HepG2 (cell line): ENCODE measurements at regions not wholly inside any gene's neighbourhood (a gene's known extent, or its start where the extent isn't known, plus 50 kb on each side); places are given as distances from the start of the nearest gene placed in this dataset.

Experiments used
- ATAC-seq: fragments of 200-7000 bp; cut with Tn5 transposase; 3 replicates; pipeline ENCODE4 v1.9.1; 2020; ENCODE audit warnings: mild to moderate bottlenecking, moderate library complexity
- BruUV-seq: library from RNA; stranded (reverse); fragments of 400-500 nt; replicated peaks from 2 replicates; lab custom pipeline; 2021; lab: Mats Ljungman, UMichigan
- CTCF ChIA-PET: fragments of 300-600 bp; formaldehyde crosslinking; extraction: SDS; loops from one replicate; lab custom pipeline; 2021; ENCODE audit warnings: low total read pairs, inconsistent platforms, low intra/inter-chr PET ratio; lab: Yijun Ruan, JAX
- POLR2A ChIA-PET: fragments of 350-600 bp; sonication (Branson Sonifier 250); formaldehyde crosslinking; loops from one replicate; lab custom pipeline; 2020; ENCODE audit warnings: antibody characterized with exemption, inconsistent platforms; lab: Yijun Ruan, JAX
- DNase-seq: peaks from one replicate; pipeline ENCODE4 v3.0.0-alpha.2; 2015; ENCODE audit warnings: low spot score
- FAIRE-seq: peaks from 3 replicates; lab custom pipeline; 2011; peaks lifted over from hg19 to GRCh38; lab: Jason Lieb, UNC
- H2AFZ ChIP-seq: one replicate; pipeline ENCODE4 v1.6.1; 2011; ENCODE audit warnings: low read length, inconsistent platforms
- H3K27ac ChIP-seq: fragments of 300-600 bp; 3 replicates; pipeline ENCODE4 v1.8.0; 2011; ENCODE audit warnings: mixed run types, mild to moderate bottlenecking, mixed read lengths, low read length, inconsistent platforms; ENCODE audit not compliant: insufficient read depth; ENCODE audit errors: extremely low read length
- H3K27me3 ChIP-seq, 2 experiments: fragments of 200-600 bp in 1 of 2; 2 replicates in 1 of 2; 3 replicates in 1 of 2; pipeline versions ENCODE4 v1.6.0 to v1.8.0; 2011; ENCODE audit warnings: low read length in 2 of 2, mild to moderate bottlenecking in 2 of 2, moderate library complexity in 2 of 2, inconsistent platforms in 1 of 2; ENCODE audit not compliant: insufficient read depth in 2 of 2, control insufficient read depth in 1 of 2
- H3K36me3 ChIP-seq, 2 experiments: fragments of 200-600 bp in 1 of 2; replicated peaks in 1 of 2; 2 replicates in 1 of 2; 3 replicates in 1 of 2; pipeline versions ENCODE4 v1.5.1 to v1.8.0; 2011; ENCODE audit warnings: low read length in 2 of 2, inconsistent platforms in 1 of 2; ENCODE audit not compliant: insufficient read depth in 2 of 2, control insufficient read depth in 1 of 2
- H3K4me1 ChIP-seq: 2 replicates; pipeline ENCODE4 v1.5.1; 2012; ENCODE audit warnings: low read length, inconsistent platforms; ENCODE audit not compliant: insufficient read depth
- H3K4me2 ChIP-seq: 2 replicates; pipeline ENCODE4 v1.6.0; 2011; ENCODE audit warnings: low read depth, low read length, inconsistent platforms
- H3K4me3 ChIP-seq, 3 experiments: fragments of 200-600 bp in 1 of 3; sonication (generic), shearing (Covaris generic) in 1 of 3; replicated peaks in 1 of 3; 2 replicates each; pipeline ENCODE4 v1.5.1; 2011 to 2016; ENCODE audit warnings: low read length in 3 of 3, inconsistent platforms in 2 of 3, low read depth in 2 of 3, mild to moderate bottlenecking in 2 of 3, control low read depth in 1 of 3, mixed read lengths in 1 of 3; ENCODE audit not compliant: insufficient read depth in 1 of 3
- H3K79me2 ChIP-seq: one replicate; pipeline ENCODE4 v1.6.1; 2011; ENCODE audit warnings: low read length, inconsistent platforms; ENCODE audit not compliant: insufficient read depth
- H3K9ac ChIP-seq: 2 replicates; pipeline ENCODE4 v1.6.0; 2011; ENCODE audit warnings: mild to moderate bottlenecking, low read depth, low read length, inconsistent platforms; ENCODE audit not compliant: insufficient read depth
- H3K9me3 ChIP-seq: 2 replicates; pipeline ENCODE4 v1.5.1; 2012; ENCODE audit warnings: mild to moderate bottlenecking, low read length
- H4K20me1 ChIP-seq: 2 replicates; pipeline ENCODE4 v1.6.0; 2011; ENCODE audit warnings: inconsistent platforms, mild to moderate bottlenecking, low read length, moderate library complexity; ENCODE audit not compliant: insufficient read depth
- ATF7-NPFF ChIP-seq: sonication (generic); formaldehyde crosslinking; IDR thresholded peaks from 2 replicates; pipeline ENCODE4 v1.8.1; 2023; ENCODE audit warnings: mild to moderate bottlenecking, low read depth, missing genetic modification reagents, moderate library complexity
- DR1 ChIP-seq: sonication (generic); formaldehyde crosslinking; IDR thresholded peaks from 2 replicates; pipeline ENCODE4 v1.8.0; 2021; ENCODE audit warnings: mild to moderate bottlenecking, missing genetic modification reagents, inconsistent platforms
- ERF ChIP-seq: IDR thresholded peaks from 2 replicates; pipeline ENCODE4 v1.6.1; 2018; ENCODE audit warnings: missing biosample characterization, missing genetic modification reagents
- ETV5 ChIP-seq: IDR thresholded peaks from 2 replicates; pipeline ENCODE4 v1.6.1; 2018; ENCODE audit warnings: missing biosample characterization, missing genetic modification reagents, inconsistent platforms, borderline replicate concordance
- ISL2 ChIP-seq: sonication (generic); formaldehyde crosslinking; IDR thresholded peaks from 2 replicates; pipeline ENCODE4 v1.5.0; 2020; ENCODE audit warnings: missing genetic modification reagents
- MIER2 ChIP-seq: IDR thresholded peaks from 2 replicates; pipeline ENCODE4 v1.6.1; 2016; ENCODE audit warnings: missing biosample characterization, missing genetic modification reagents
- NBN ChIP-seq: fragments of 450-650 bp; conservative IDR thresholded peaks from 2 replicates; pipeline ENCODE4 v1.6.1; 2017
- NFRKB ChIP-seq: fragments of 450-650 bp; IDR thresholded peaks from 2 replicates; pipeline ENCODE4 v1.6.1; 2017
- ZNF510 ChIP-seq: sonication (generic); formaldehyde crosslinking; IDR thresholded peaks from 2 replicates; pipeline ENCODE4 v1.4.0; 2020; ENCODE audit warnings: low read depth, mild to moderate bottlenecking, missing genetic modification reagents
- ZNF670 ChIP-seq: sonication (generic); formaldehyde crosslinking; IDR thresholded peaks from 2 replicates; pipeline ENCODE4 v1.8.0; 2022; ENCODE audit warnings: mild to moderate bottlenecking, missing genetic modification reagents, borderline replicate concordance
- ZNF678 ChIP-seq: sonication (generic); formaldehyde crosslinking; IDR thresholded peaks from 2 replicates; pipeline ENCODE4 v1.4.0; 2020; ENCODE audit warnings: mild to moderate bottlenecking, missing genetic modification reagents
- WGBS: methylation state at CpG from one replicate; pipeline ENCODE4 v1.1.6; 2017; ENCODE audit warnings: low lambda C conversion rate; 5-methylcytosine and 5-hydroxymethylcytosine counted together
- in situ Hi-C: cut with HindIII; loops from 2 replicates; pipeline ENCODE4 v1.10.0; 2017; ENCODE audit warnings: low pct_unique_long_range_greater_than_20kb; ENCODE audit not compliant: extremely low pct_ligation_motif_present
- intact Hi-C: fragments of 100-400 bp; cut with micrococcal nuclease; formaldehyde crosslinking; loops from one replicate; pipeline ENCODE4 v1.10.0; 2022; ENCODE audit not compliant: unreplicated experiment
- TF ChIP-seq, protein P1 (sequence below), 2 experiments: IDR thresholded peaks; 2 replicates each; pipeline ENCODE4 v1.6.1; 2011 to 2012; ENCODE audit warnings: low read length in 2 of 2, borderline replicate concordance in 1 of 2, low read depth in 1 of 2, mild to moderate bottlenecking in 1 of 2, moderate library complexity in 1 of 2
- TF ChIP-seq, protein P2 (sequence below): sonication (generic); formaldehyde crosslinking; IDR thresholded peaks from 2 replicates; pipeline ENCODE4 v1.4.0; 2020; ENCODE audit warnings: missing genetic modification reagents, borderline replicate concordance
- TF ChIP-seq, protein P3 (sequence below): sonication (generic); formaldehyde crosslinking; IDR thresholded peaks from 2 replicates; pipeline ENCODE4 v1.4.0; 2020; ENCODE audit warnings: missing genetic modification reagents

DNA sequence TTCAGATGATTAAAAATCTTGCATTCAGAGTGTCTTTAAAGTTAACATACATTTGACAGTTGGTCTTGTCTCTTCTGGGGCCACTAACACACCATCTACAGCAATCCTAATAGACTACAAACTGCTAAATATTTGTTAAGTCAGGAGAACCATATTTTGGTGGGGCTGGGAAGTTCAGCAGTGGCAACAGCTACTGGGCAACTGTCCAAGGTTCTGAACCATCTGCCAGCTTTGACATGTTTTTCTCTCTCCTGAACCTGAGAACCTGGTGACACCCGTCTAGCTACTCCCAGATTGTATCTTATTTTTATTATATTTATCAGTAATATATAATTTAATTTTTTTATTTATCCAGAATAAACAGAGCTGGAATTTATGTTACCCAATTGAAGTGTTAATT lies 199.0 kb upstream of the DPYD start:
- no peaks in the 10 kb centered on the region for H3K79me2 ChIP-seq
- no peak for TF ChIP-seq ERF (CRISPR knock-in tag)
- TF ChIP-seq ISL2 (CRISPR knock-in tag), result no peak
- no peak for TF ChIP-seq NBN
- peak; percentile 78 for TF ChIP-seq MIER2
- TF ChIP-seq ATF7-NPFF (CRISPR knock-in tag), result no peak
- no peak for TF ChIP-seq ZNF510 (CRISPR knock-in tag)
- no peak for TF ChIP-seq ETV5 (CRISPR knock-in tag)
- TF ChIP-seq ZNF670 (CRISPR knock-in tag), result no peak
- TF ChIP-seq, protein P1, sequence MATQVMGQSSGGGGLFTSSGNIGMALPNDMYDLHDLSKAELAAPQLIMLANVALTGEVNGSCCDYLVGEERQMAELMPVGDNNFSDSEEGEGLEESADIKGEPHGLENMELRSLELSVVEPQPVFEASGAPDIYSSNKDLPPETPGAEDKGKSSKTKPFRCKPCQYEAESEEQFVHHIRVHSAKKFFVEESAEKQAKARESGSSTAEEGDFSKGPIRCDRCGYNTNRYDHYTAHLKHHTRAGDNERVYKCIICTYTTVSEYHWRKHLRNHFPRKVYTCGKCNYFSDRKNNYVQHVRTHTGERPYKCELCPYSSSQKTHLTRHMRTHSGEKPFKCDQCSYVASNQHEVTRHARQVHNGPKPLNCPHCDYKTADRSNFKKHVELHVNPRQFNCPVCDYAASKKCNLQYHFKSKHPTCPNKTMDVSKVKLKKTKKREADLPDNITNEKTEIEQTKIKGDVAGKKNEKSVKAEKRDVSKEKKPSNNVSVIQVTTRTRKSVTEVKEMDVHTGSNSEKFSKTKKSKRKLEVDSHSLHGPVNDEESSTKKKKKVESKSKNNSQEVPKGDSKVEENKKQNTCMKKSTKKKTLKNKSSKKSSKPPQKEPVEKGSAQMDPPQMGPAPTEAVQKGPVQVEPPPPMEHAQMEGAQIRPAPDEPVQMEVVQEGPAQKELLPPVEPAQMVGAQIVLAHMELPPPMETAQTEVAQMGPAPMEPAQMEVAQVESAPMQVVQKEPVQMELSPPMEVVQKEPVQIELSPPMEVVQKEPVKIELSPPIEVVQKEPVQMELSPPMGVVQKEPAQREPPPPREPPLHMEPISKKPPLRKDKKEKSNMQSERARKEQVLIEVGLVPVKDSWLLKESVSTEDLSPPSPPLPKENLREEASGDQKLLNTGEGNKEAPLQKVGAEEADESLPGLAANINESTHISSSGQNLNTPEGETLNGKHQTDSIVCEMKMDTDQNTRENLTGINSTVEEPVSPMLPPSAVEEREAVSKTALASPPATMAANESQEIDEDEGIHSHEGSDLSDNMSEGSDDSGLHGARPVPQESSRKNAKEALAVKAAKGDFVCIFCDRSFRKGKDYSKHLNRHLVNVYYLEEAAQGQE (IDR thresholded peaks at IDR 0.05; ENCODE audit: borderline replicate concordance in 1 of 2, low read depth in 1 of 2, low read length in 2 of 2), result peak; percentile 46 to 93
- TF ChIP-seq, protein P2, sequence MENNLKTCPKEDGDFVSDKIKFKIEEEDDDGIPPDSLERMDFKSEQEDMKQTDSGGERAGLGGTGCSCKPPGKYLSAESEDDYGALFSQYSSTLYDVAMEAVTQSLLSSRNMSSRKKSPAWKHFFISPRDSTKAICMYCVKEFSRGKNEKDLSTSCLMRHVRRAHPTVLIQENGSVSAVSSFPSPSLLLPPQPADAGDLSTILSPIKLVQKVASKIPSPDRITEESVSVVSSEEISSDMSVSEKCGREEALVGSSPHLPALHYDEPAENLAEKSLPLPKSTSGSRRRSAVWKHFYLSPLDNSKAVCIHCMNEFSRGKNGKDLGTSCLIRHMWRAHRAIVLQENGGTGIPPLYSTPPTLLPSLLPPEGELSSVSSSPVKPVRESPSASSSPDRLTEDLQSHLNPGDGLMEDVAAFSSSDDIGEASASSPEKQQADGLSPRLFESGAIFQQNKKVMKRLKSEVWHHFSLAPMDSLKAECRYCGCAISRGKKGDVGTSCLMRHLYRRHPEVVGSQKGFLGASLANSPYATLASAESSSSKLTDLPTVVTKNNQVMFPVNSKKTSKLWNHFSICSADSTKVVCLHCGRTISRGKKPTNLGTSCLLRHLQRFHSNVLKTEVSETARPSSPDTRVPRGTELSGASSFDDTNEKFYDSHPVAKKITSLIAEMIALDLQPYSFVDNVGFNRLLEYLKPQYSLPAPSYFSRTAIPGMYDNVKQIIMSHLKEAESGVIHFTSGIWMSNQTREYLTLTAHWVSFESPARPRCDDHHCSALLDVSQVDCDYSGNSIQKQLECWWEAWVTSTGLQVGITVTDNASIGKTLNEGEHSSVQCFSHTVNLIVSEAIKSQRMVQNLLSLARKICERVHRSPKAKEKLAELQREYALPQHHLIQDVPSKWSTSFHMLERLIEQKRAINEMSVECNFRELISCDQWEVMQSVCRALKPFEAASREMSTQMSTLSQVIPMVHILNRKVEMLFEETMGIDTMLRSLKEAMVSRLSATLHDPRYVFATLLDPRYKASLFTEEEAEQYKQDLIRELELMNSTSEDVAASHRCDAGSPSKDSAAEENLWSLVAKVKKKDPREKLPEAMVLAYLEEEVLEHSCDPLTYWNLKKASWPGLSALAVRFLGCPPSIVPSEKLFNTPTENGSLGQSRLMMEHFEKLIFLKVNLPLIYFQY, result no peak
- TF ChIP-seq, protein P3, sequence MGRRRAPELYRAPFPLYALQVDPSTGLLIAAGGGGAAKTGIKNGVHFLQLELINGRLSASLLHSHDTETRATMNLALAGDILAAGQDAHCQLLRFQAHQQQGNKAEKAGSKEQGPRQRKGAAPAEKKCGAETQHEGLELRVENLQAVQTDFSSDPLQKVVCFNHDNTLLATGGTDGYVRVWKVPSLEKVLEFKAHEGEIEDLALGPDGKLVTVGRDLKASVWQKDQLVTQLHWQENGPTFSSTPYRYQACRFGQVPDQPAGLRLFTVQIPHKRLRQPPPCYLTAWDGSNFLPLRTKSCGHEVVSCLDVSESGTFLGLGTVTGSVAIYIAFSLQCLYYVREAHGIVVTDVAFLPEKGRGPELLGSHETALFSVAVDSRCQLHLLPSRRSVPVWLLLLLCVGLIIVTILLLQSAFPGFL (CRISPR knock-in tag), result no peak
- no peak for TF ChIP-seq ZNF678 (CRISPR knock-in tag)
- no peak for TF ChIP-seq DR1 (CRISPR knock-in tag)
- TF ChIP-seq NFRKB, result no peak
- H3K27me3 ChIP-seq, result no peaks in the 10 kb centered on the region
- in situ Hi-C loops (no loop called here), intact Hi-C loops (no loop called here)
- H3K36me3 ChIP-seq, result no peaks in the 10 kb centered on the region
- H3K4me2 ChIP-seq, result no peak overlapping the region
- BruUV-seq, result no TSS peak
- ChIA-PET CTCF (no interaction called here), POLR2A (no interaction called here)
- DNase-seq (no peak), ATAC-seq (no peak), FAIRE-seq (no peak)
- H3K9me3 ChIP-seq, result peaks cover 9% of the 10 kb centered on the region; the same call in 1 of the 2 replicates
- no peak overlapping the region for H2AFZ ChIP-seq
- no peak overlapping the region for H3K27ac ChIP-seq
- WGBS, result 6% methylated on average over 1 of the region's 1 CpG
- H3K4me3 ChIP-seq, result no peak overlapping the region
- no peaks in the 10 kb centered on the region for H4K20me1 ChIP-seq
- H3K9ac ChIP-seq, result no peak overlapping the region
- H3K4me1 ChIP-seq, result no peaks in the 10 kb centered on the region
